Activated CD4-positive, alpha-beta T cell treated with anti-CD3 and anti-CD28 coated beads, Interleukin-2, Interleukin-4, amounts not matched to agents 100 ng/mL and 50 ng/mL, durations not matched to agents 16 hours and 8 hours (primary cell): ENCODE measurements at regions not wholly inside any gene's neighbourhood (a gene's known extent, or its start where the extent isn't known, plus 50 kb on each side); places are given as distances from the start of the nearest gene placed in this dataset.

Experiments
- DNase-seq: peaks from one replicate; pipeline ENCODE4 v3.0.0-alpha.2; 2020; ENCODE audit warnings: low spot score

DNA sequence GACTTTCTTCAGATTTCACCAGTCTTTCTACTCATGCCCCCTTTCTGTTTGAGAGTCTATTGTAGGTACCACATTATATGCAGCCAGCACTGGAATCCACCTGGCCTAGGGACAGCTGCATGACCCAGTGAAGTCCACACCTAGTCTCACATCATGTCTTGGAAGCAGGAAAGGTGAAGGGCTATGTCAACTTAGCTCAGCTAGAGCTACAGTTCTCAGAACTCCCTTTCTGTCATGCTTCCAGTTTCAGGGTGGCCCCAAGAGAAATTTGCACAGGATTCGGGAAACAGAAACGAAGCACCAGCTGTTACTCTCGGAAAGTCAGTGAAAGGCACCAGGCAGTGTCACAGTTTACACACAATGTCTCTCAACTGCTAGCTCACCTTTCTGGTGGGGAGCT, 51.6 kb upstream of the NLRP1 start:
- DNase-seq = no peak

- no peak for DNase-seq
Observed at GRCh38 chr17:5638596-5638995, 54.3 kb upstream of the NLRP1 start.

DNA sequence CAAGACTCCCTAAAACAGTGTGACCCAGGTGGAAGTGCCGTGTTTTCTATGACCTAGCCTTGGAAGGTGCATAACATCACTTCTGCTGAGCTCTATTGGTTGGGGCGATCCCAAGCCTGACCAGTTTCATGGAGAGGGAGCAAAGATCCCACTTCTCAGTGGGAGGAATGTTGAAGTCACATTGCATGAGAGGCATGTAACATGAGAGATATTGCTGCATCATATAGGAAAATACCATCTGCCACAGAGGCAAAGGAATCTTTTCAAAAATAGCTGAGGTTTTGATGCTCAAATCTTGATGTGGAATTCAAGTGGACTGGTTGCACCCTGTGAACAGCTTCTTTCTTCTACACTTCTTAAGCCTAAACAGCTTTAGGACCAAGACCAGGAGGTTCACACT, 56.4 kb upstream of the NLRP1 start:
- no peak for DNase-seq

GRCh38 chr17:5642752-5643151, 58.4 kb upstream of the NLRP1 start:
- DNase-seq = no peak

GRCh38 chr17:5644065-5644464, 59.8 kb upstream of the NLRP1 start:
- DNase-seq = no peak

DNA sequence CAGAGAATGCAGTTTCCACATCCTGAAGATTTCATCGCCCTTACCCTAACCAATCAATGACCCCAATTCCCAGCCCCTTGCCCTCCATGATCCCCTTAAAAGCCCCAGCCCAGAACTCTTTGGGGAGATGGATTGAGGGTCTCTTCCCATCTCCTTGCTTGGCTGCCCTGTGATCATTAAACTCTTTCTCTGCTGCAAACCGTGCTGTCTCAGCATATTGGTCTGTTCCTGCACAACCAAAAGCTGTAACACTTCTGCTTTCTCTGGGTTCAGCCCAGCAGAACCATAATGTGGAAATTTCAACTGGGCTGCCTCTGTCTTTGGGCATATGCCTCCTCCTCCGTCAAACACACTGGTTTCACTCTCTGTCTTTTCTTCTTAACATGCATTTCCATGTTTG, 67.0 kb upstream of the NLRP1 start:
- no peak for DNase-seq

- no peak for DNase-seq
Observed at GRCh38 chr17:5661491-5662125, 77.3 kb upstream of the NLRP1 start.

- no peak for DNase-seq
Observed at GRCh38 chr17:5662409-5663085, 78.2 kb upstream of the NLRP1 start.

- no peak for DNase-seq
Observed at GRCh38 chr17:5665164-5665563, 80.9 kb upstream of the NLRP1 start.

DNA sequence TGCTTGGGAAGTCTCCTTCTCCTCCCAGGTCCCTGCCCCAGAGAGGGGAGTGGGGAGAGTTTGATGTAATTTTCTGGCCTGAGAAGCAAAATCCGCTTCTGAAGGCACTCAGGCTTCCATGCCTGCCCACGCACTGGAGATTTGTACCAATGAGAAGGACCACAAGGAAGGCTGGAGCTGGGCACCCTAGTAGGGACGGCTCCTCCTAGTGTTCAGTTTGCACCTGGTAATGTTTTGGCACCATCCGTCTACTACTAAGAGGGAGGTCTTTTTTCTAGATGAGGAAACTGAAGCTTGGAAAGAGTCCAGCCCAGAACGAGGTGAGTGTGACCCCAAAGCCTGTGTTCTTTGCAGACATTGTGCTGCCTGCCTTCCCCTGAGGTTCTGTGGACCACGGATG, 83.6 kb upstream of the NLRP1 start:
- no peak for DNase-seq

DNA sequence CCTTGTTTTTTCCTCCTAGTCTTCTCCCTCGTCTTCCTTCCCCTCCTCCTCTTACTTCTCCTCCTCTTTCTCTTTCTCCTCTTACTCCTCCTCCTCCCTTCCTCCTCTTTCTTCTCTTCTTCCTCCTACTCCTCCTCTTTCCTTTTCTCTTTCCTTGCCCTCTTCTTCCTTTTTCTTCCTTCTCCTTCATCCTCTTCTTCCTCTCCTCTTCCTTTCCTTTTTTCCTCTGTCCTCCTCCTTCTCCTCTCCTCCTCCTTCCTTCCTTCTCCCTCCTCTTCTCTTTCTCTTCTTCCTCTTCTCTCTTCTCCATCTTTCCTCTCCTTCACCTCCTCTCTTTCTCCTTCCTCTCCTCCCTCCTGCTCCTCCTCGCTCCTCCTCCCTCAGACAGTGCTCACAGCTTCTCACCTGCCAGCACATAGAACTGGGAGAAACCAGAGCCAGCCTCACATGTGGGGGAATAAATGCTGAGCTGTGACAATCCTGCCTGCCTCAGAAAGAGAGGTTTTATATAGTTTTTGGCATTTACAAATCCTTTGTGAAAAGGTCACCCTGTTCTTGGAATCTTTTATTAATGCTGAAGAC, 84.3 kb upstream of the NLRP1 start:
- no peak for DNase-seq

DNA sequence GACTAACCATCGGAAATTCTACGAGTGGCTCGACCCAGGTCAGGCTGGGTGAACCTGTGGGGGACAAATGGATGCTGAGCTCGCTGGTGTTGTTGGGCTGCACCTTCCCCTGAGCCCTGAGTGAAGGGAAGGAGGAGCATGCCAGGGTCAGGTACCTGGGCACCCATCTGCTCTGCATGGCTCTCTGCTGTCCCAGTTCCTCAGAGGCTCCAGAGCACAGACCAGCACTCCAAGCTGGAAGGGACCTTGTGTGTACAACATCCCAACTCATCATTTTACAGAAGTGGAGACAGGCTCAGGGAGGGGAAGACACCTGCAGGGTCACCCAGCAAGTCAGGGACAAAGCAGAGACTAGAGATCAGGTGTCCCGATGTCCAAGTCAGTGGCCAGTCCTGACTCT, 84.9 kb upstream of the NLRP1 start:
- DNase-seq = no peak

GRCh38 chr17:5672141-5672540, 87.8 kb upstream of the NLRP1 start:
- no peak for DNase-seq

DNA sequence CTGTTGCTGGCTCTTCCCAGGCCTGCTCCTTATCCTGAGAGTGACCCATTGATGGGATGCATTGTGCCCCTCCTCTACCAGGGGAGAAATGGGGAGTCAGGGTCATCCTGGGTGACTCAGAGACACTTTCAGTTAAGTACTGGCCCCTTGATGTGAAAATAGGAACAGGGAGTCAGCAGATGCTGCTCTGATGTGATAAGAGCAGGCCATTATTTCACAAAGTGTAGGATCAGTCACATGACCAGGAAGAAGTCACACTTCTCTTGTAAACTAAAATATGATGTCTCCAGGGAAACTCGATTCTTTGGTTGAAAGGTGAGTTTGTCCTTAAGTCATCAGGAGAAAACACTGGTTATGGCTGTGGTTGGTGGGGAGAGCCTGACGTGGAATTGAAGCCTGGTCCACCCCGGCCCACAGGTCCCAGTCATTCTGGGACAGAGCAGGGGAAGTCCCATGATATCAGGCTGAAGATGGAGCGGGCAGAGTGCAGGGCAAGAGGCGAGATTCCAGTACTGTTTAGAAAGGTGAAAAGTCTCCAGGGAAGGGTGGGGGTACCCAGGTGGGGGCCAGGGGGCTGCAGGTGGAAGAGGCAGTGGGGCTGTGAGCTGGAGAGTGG, 88.6 kb upstream of the NLRP1 start:
- DNase-seq = peak; percentile 3

GRCh38 chr17:5675625-5676421, 91.5 kb upstream of the NLRP1 start:
- no peak for DNase-seq

DNA sequence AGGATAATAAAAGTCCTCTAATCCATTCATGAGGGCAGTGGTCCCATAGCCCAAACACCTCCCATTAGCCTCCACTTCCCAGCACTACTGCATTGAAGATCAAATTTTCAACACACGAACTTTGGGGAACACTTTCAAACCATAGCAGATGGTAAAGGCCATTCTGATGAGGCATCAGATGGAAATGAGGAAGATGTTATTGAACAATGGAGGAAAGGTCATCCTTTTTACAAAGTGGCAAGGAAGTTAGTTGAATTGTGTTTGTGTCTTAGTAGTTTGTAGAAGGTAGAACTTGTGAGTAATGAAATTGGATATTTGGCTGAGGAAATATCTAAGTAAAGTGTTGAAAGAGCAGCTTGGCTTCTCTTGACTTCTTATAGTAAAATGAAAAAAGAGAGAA, 93.3 kb upstream of the NLRP1 start:
- DNase-seq = no peak

DNA sequence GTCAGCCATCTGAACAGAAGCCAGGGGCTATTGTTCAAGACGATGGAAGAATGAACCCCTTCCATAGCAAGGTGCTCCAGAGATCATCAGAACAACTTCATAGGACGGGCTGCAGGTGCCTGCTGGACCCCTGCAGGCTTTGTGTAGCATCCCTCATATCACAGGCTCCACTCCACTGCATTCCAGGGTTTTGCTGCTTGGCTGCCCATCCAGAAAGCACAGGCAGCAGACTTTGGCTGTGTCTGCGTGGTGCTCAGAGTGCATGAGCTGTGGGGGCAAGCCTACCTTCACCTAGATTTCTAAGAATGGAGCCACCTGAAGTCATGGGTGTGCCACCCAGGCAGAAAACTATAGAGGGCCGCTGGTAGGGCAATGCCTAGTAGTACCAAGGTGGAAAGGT, 93.9 kb upstream of the NLRP1 start:
- DNase-seq = no peak

DNA sequence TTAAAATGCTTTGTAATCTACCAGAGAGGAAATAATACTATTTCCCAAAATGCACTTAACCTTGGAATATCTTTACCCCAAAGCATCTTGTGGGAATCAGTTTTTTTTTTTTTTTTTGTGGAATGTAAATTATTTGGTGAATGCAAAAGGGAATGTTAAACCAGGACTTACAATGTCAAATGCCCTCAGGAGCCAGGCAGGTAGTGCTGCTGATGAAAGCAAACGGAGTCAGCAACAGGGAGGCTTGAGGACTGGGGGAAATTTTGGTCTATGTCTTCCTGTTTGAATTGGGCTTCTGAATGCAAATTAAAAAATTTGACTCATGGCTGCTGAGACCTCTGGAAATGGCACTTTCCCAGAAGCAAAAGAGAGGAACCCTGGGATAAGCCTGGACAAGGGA, 96.5 kb upstream of the NLRP1 start:
- no peak for DNase-seq

DNA sequence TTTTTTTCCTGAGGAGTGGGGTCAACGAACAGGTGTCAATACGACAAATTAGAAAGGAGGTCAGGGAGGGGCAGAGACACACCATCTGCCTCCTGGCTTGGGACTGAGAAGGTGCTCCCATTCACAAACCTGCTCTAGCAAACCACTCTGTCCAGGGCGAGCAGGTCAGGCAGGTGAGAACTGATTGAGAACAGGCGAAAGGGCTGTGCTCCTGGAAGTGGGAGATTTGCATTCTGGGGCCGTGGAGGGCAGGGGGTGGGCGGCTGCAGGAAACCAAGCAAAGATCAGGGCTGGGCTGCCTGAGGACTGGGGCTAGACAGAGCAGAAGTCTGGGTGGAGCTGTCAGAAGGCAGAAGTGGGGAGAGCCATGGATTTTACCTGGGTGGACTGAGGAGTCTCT, 98.9 kb upstream of the NLRP1 start:
- DNase-seq = no peak

DNA sequence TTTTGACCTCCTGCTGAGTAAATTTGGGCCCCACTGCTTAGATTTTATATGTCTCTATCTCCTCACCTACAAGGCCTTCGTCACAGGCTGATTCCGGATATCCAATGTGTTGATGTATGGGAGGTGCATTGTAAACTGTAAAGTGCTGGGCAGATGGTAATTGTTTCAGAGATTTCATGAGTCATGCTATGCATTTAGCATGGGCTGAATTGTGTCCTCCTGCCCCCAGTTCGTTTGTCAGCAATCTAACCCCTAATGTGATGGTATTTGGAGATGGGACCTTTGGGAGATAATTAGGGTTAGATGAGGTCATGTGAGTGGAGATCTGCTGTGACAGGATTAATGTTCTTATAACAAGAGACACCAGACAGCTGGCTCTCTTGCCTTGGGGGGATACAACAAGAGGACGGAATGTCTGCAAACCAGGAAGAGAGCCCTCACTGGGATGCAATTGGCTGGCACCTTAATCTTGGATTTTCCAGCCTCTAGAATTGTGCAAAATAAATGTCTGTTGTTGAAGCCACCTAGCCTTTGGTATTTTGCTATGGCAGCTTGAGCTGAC, 101.8 kb upstream of the NLRP1 start:
- no peak for DNase-seq

DNA sequence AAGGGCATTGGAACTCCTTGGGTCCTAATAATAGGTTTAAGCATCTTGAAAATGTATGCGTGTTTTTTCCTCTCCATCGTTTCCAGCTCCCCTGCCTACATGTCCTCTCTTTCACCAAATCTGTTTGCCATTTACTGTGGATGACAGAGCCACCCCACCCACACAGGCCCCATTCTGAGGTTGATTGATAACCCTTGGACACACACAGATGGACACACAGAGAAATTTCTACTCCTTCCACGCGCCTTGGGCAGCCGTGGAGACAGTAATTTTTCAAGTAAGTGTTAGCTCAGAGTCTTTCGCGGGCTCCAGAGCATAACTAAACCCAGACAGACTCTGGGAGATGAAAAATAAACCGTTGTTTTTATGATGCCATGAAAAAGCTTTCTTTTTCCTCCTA, 103.3 kb upstream of the NLRP1 start:
- DNase-seq = no peak

GRCh38 chr17:5693821-5694220, 109.5 kb upstream of the NLRP1 start:
- no peak for DNase-seq
